Stimulated activated CD8-positive, alpha-beta memory T cell treated with anti-CD3 and anti-CD28 coated beads, Interleukin-7, amount 100 ng/mL, for 48 hours (primary cell): ENCODE measurements at regions not wholly inside any gene's neighbourhood (a gene's known extent, or its start where the extent isn't known, plus 50 kb on each side); places are given as distances from the start of the nearest gene placed in this dataset.

Experiments
- DNase-seq, 2 donors: peaks; one replicate each; pipeline ENCODE4 v3.0.0-alpha.2; 2020; ENCODE audit warnings: low read depth in 1 of 2; ENCODE audit errors: extremely low read depth in 1 of 2

- DNase-seq: no peak
Observed at GRCh38 chr6:139778688-139779087, 404.2 kb upstream of the CITED2 start.

GRCh38 chr6:139778106-139778505, 403.7 kb upstream of the CITED2 start:
- no peak for DNase-seq

- no peak for DNase-seq
Observed at GRCh38 chr6:139777202-139777970, 402.9 kb upstream of the CITED2 start.

DNA sequence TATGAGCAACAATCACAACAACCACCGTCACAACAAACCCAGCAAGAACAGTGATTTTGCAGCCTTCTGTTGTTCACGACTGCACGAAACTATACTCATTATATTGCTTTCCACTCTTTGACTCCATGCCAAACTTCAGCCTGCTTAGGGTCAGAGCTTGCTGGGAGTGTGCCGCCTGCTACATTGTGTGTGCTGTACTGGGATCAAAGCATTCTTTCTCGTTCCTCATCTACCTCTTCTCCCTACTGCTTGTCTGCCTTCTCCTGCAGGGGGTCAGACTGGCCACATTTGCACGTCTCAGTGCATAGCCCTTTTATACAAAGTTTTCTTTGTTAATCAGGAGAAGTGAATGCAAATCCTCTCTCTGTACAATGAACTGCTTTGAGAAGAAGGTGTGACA, 401.6 kb upstream of the CITED2 start:
- no peak for DNase-seq

GRCh38 chr6:139768196-139768595, 393.7 kb upstream of the CITED2 start:
- DNase-seq: no peak

DNA sequence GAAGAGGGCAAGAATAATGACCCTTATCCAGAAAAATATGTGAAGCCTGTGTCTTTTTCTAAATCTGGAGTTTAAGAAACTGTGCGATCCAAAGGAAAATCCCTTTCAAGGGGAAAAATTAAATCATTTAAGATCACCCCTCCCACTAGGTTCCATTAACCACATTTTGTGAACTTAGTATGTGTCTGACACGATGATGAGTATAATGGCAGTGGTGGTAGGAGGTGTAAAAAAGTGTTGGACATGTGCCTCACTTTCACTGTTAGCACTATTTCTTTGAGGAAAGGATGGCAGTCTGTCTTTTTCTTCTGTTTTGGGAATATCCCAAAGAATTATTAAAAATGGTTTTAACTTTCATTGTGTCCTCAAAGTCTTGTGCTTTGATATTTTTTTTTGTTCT, 392.3 kb upstream of the CITED2 start:
- no peak for DNase-seq

- DNase-seq: no peak
Observed at GRCh38 chr6:139765825-139766285, 391.4 kb upstream of the CITED2 start.

GRCh38 chr6:139764498-139764986, 390.1 kb upstream of the CITED2 start:
- DNase-seq: no peak

DNA sequence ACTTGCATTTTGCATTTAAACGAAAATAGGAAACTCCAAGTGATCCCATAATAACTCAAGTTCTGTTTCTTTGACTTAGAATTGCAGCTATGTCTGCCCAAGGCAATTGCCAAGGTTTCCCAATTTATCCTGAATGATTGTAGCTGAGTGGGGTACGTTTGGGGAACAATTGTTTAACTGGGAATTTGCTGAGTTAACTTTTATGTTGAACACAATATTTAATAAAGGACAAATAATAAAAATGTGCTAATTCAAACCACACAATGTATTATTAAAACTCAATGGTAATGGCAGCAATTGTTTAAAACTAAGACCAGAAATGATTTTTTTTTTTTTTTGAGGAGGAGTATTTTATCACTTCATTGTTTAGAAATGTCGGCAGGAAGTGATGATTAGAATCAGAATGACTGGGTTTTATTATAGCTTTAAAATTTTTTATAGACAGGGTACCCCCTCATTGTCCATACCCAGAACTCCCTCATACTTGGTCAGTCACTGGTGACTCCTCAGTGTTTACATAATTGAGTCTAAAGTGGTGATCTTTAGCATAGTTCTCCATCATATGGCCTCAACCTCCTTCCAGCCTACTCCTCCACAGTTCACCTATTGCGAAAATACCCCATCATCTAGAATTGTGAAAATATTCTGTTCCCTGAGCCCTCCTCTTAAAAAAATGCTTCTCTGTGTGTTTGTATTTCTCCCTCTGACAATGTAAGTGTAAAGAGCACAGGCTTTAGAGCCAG, 389.2 kb upstream of the CITED2 start:
- DNase-seq: no peak

DNA sequence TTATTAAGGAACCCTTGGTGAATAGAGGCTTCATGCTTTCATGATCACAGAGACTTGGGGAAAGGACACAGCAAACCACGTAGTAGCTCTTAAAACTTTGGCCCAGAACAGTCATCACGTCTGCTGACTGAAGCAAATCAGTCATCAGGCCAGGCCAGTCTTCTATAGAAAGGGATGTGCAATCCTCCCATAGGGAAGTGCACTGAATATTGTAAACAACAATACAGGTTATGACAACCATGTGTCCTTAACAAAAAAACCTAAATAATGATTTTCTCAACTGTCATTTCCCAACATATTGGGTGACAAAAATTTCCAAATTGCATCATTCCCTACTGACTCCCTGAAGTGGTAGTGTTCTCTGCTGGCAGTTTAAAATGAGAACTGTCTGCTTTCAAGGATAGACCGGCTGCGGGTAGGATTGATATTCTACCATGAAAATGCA, 388.2 kb upstream of the CITED2 start:
- no peak for DNase-seq

- no peak for DNase-seq
Observed at GRCh38 chr6:139760128-139760527, 385.7 kb upstream of the CITED2 start.

- no peak for DNase-seq
Observed at GRCh38 chr6:139759086-139759485, 384.6 kb upstream of the CITED2 start.

- no peak for DNase-seq
Observed at GRCh38 chr6:139758209-139758611, 383.8 kb upstream of the CITED2 start.

- no peak for DNase-seq
Observed at GRCh38 chr6:139757784-139758183, 383.3 kb upstream of the CITED2 start.

GRCh38 chr6:139756381-139756780, 381.9 kb upstream of the CITED2 start:
- DNase-seq: no peak

- no peak for DNase-seq
Observed at GRCh38 chr6:139754898-139755775, 380.7 kb upstream of the CITED2 start.

GRCh38 chr6:139753198-139753861, 378.9 kb upstream of the CITED2 start:
- DNase-seq: no peak

GRCh38 chr6:139752086-139752485, 377.6 kb upstream of the CITED2 start:
- no peak for DNase-seq

DNA sequence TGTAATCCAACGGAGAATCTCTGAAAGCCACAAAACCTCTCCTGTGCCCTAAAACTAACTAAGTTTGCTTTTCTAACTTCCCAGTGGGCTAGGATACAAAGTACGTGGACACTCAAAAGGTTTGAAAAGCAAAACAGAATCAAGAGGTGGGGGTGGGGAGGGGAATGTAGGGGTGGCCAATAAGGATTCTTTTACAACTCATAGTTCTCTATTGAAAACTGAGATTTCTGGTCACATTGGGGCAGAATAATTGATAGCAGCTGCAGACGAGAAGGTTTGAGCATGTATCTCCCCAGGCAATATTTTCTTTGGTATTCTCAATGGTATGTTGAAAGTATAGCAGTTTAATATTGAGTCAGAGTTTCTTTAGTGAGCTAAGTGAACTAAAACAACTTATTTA, 376.7 kb upstream of the CITED2 start:
- no peak for DNase-seq

- no peak for DNase-seq
Observed at GRCh38 chr6:139748353-139749146, 374.1 kb upstream of the CITED2 start.
